A673 (cell line): ENCODE measurements at regions not wholly inside any gene's neighbourhood (a gene's known extent, or its start where the extent isn't known, plus 50 kb on each side); places are given as distances from the start of the nearest gene placed in this dataset.

Experiments used
- EZH2 ChIP-seq: fragments of 200-600 bp; sonication (generic); IDR thresholded peaks from 2 replicates; pipeline ENCODE4 v1.6.1; 2017; ENCODE audit warnings: borderline replicate concordance, low read depth, mild to moderate bottlenecking, mixed read lengths, antibody characterized with exemption, low read length; ENCODE audit not compliant: poor library complexity, severe bottlenecking
- TF ChIP-seq, protein P1 (sequence below): fragments of 300-800, 200-600 bp; sonication (generic); conservative IDR thresholded peaks from 2 replicates; pipeline ENCODE4 v1.5.1; 2017; ENCODE audit warnings: low read depth, mild to moderate bottlenecking, antibody characterized with exemption, low read length, moderate library complexity, mixed read lengths

GRCh38 chr12:105622220-105622619, 291.7 kb downstream of the C12orf75 start:
- TF ChIP-seq, protein P1, sequence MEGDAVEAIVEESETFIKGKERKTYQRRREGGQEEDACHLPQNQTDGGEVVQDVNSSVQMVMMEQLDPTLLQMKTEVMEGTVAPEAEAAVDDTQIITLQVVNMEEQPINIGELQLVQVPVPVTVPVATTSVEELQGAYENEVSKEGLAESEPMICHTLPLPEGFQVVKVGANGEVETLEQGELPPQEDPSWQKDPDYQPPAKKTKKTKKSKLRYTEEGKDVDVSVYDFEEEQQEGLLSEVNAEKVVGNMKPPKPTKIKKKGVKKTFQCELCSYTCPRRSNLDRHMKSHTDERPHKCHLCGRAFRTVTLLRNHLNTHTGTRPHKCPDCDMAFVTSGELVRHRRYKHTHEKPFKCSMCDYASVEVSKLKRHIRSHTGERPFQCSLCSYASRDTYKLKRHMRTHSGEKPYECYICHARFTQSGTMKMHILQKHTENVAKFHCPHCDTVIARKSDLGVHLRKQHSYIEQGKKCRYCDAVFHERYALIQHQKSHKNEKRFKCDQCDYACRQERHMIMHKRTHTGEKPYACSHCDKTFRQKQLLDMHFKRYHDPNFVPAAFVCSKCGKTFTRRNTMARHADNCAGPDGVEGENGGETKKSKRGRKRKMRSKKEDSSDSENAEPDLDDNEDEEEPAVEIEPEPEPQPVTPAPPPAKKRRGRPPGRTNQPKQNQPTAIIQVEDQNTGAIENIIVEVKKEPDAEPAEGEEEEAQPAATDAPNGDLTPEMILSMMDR = no peak
- TF ChIP-seq EZH2 = no peak
